Neural cell (in vitro differentiated cells): ENCODE measurements at regions not wholly inside any gene's neighbourhood (a gene's known extent, or its start where the extent isn't known, plus 50 kb on each side); places are given as distances from the start of the nearest gene placed in this dataset.

Experiments used
- H2AFZ ChIP-seq: fragments of 200-600, 300-800 bp; sonication (generic), shearing (Covaris generic); 2 replicates; pipeline ENCODE4 v1.6.0; 2014; ENCODE audit warnings: low read depth, mild to moderate bottlenecking, antibody characterized with exemption, low read length, moderate library complexity
- H3F3A ChIP-seq: fragments of 200-600 bp; shearing (Covaris generic); 2 replicates; pipeline ENCODE4 v1.6.1; 2016; ENCODE audit warnings: mild to moderate bottlenecking, moderate library complexity, mixed read lengths, antibody characterized with exemption, low read length; ENCODE audit not compliant: insufficient read depth, poor library complexity, severe bottlenecking
- H3K27ac ChIP-seq: fragments of 200-600, 300-800 bp; sonication (generic), shearing (Covaris generic); 2 replicates; pipeline ENCODE4 v1.5.1; 2014; ENCODE audit warnings: mild to moderate bottlenecking, low read length, moderate library complexity
- H3K27me3 ChIP-seq: fragments of 300-800, 200-600 bp; sonication (generic), shearing (Covaris generic); 2 replicates; pipeline ENCODE4 v1.6.0; 2014; ENCODE audit warnings: mild to moderate bottlenecking, low read depth, low read length, moderate library complexity; ENCODE audit not compliant: insufficient read depth
- H3K36me3 ChIP-seq: fragments of 300-800, 200-600 bp; sonication (generic), shearing (Covaris generic); 2 replicates; pipeline ENCODE4 v1.5.1; 2014; ENCODE audit warnings: mild to moderate bottlenecking, antibody characterized with exemption, low read length, moderate library complexity; ENCODE audit not compliant: insufficient read depth
- H3K4me2 ChIP-seq: fragments of 300-800, 200-600 bp; sonication (generic), shearing (Covaris generic); 2 replicates; pipeline ENCODE4 v1.6.0; 2014; ENCODE audit warnings: mild to moderate bottlenecking, low read length
- H3K4me3 ChIP-seq: fragments of 300-800, 200-600 bp; sonication (generic), shearing (Covaris generic); 2 replicates; pipeline ENCODE4 v1.5.1; 2014; ENCODE audit warnings: mild to moderate bottlenecking, low read length, moderate library complexity
- H3K79me2 ChIP-seq: fragments of 200-600 bp; shearing (Covaris generic); replicated peaks from 2 replicates; pipeline ENCODE4 v1.6.0; 2014; ENCODE audit warnings: mild to moderate bottlenecking, low read length, moderate library complexity; ENCODE audit not compliant: insufficient read depth
- H3K9ac ChIP-seq: fragments of 300-800, 200-600 bp; sonication (generic), shearing (Covaris generic); 2 replicates; pipeline ENCODE4 v1.6.1; 2016; ENCODE audit warnings: mild to moderate bottlenecking, low read length, mixed read lengths
- H3K9me2 ChIP-seq: fragments of 200-600 bp; shearing (Covaris generic); 2 replicates; pipeline ENCODE4 v1.6.1; 2016; ENCODE audit warnings: mild to moderate bottlenecking, low read length, mixed read lengths; ENCODE audit not compliant: insufficient read depth
- H3K9me3 ChIP-seq: fragments of 200-600, 300-800 bp; sonication (generic), shearing (Covaris generic); 2 replicates; pipeline ENCODE4 v1.6.1; 2016; ENCODE audit warnings: mild to moderate bottlenecking, mixed run types, low read length, moderate library complexity, mixed read lengths
- H4K20me1 ChIP-seq: fragments of 200-600 bp; shearing (Covaris generic); 2 replicates; pipeline ENCODE4 v1.6.1; 2016; ENCODE audit warnings: mild to moderate bottlenecking, mixed run types; ENCODE audit not compliant: insufficient read depth
- EP300 ChIP-seq: fragments of 450-650 bp; conservative IDR thresholded peaks from 2 replicates; pipeline ENCODE4 v1.6.1; 2014; ENCODE audit warnings: antibody characterized with exemption, mild to moderate bottlenecking, moderate library complexity; ENCODE audit not compliant: poor library complexity, severe bottlenecking
- EZH2 ChIP-seq: fragments of 200-600, 300-800 bp; shearing (Covaris generic), sonication (generic); IDR thresholded peaks from 2 replicates; pipeline ENCODE4 v1.6.1; 2014; ENCODE audit warnings: antibody characterized with exemption, low read length, borderline replicate concordance, mild to moderate bottlenecking; ENCODE audit not compliant: insufficient read depth, poor library complexity, severe bottlenecking
- MXI1 ChIP-seq: fragments of 450-650 bp; conservative IDR thresholded peaks from 2 replicates; pipeline ENCODE4 v1.6.1; 2014; ENCODE audit warnings: antibody characterized with exemption, mild to moderate bottlenecking; ENCODE audit not compliant: poor library complexity, severe bottlenecking
- POLR2AphosphoS5 ChIP-seq: IDR thresholded peaks from 2 replicates; pipeline ENCODE4 v1.6.1; 2012
- RAD21 ChIP-seq: fragments of 450-650 bp; conservative IDR thresholded peaks from 2 replicates; pipeline ENCODE4 v1.6.1; 2014; ENCODE audit warnings: antibody characterized with exemption, mild to moderate bottlenecking, moderate library complexity
- SMC3 ChIP-seq: fragments of 450-650 bp; conservative IDR thresholded peaks from 2 replicates; pipeline ENCODE4 v1.6.1; 2014; ENCODE audit warnings: antibody characterized with exemption, mild to moderate bottlenecking, moderate library complexity; ENCODE audit not compliant: poor library complexity
- TAF1 ChIP-seq: IDR thresholded peaks from 2 replicates; pipeline ENCODE4 v1.6.1; 2012; ENCODE audit warnings: low read depth
- TF ChIP-seq, protein P1 (sequence below): fragments of 450-650 bp; IDR thresholded peaks from 2 replicates; pipeline ENCODE4 v1.5.1; 2014; ENCODE audit warnings: antibody characterized with exemption, mild to moderate bottlenecking, moderate library complexity; ENCODE audit not compliant: poor library complexity, severe bottlenecking
- TF ChIP-seq, protein P2 (sequence below): IDR thresholded peaks from 2 replicates; pipeline ENCODE4 v1.6.1; 2012; ENCODE audit warnings: borderline replicate concordance

DNA sequence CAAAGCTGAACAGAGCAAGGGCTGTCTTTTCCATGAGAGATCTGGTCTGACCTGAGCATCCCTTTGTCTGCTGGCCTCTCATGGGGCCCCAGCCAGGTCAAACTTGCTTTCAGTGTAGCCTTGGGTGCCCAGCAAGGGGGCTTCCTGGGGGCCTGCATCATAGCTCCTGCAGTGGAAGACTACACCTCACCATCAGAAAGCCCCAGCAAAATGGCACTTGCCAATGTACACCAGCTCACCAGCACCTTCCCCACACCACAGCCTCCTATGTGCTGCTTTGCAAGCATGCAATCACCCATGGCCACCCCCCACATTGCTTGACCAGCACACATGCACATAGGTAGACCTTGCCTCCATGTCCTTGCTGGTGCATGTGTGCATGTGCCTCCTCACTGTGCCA, 1478.1 kb downstream of the FSTL5 start (continued):
- TF ChIP-seq, protein P1, sequence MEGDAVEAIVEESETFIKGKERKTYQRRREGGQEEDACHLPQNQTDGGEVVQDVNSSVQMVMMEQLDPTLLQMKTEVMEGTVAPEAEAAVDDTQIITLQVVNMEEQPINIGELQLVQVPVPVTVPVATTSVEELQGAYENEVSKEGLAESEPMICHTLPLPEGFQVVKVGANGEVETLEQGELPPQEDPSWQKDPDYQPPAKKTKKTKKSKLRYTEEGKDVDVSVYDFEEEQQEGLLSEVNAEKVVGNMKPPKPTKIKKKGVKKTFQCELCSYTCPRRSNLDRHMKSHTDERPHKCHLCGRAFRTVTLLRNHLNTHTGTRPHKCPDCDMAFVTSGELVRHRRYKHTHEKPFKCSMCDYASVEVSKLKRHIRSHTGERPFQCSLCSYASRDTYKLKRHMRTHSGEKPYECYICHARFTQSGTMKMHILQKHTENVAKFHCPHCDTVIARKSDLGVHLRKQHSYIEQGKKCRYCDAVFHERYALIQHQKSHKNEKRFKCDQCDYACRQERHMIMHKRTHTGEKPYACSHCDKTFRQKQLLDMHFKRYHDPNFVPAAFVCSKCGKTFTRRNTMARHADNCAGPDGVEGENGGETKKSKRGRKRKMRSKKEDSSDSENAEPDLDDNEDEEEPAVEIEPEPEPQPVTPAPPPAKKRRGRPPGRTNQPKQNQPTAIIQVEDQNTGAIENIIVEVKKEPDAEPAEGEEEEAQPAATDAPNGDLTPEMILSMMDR: no peak
- no peak for TF ChIP-seq EZH2

DNA sequence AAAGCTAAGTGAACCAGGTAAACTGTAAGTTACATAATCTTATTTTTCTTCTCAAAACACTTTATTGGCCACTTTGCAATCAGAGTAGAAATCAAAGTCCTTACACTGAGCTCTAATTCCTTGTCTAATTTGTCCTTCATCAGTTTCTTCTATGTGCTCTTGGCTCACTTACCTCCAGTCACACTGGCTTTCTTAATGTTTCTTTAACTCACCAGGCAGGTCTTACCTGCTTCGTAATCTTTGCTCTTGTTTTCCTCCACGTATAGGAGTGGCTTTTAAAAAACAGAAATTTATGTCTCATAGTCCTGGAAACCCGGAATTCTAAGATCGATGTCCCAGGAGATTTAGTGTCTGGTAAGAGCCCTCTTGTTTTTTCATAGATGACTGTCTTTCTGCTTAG, 1462.1 kb downstream of the FSTL5 start:
- H3K4me3 ChIP-seq: no peak overlapping the region
- H2AFZ ChIP-seq: no peak overlapping the region
- no peaks in the 10 kb centered on the region for H3K79me2 ChIP-seq
- no peaks in the 10 kb centered on the region for H3K36me3 ChIP-seq
- no peaks in the 10 kb centered on the region for H3F3A ChIP-seq
- H3K27ac ChIP-seq: no peak overlapping the region
- TF ChIP-seq, protein P1: no peak
- TF ChIP-seq TAF1 (no peak), RAD21 (no peak), EZH2 (no peak), MXI1 (no peak), EP300 (no peak), SMC3 (no peak), POLR2AphosphoS5 (no peak)
- TF ChIP-seq, protein P2, sequence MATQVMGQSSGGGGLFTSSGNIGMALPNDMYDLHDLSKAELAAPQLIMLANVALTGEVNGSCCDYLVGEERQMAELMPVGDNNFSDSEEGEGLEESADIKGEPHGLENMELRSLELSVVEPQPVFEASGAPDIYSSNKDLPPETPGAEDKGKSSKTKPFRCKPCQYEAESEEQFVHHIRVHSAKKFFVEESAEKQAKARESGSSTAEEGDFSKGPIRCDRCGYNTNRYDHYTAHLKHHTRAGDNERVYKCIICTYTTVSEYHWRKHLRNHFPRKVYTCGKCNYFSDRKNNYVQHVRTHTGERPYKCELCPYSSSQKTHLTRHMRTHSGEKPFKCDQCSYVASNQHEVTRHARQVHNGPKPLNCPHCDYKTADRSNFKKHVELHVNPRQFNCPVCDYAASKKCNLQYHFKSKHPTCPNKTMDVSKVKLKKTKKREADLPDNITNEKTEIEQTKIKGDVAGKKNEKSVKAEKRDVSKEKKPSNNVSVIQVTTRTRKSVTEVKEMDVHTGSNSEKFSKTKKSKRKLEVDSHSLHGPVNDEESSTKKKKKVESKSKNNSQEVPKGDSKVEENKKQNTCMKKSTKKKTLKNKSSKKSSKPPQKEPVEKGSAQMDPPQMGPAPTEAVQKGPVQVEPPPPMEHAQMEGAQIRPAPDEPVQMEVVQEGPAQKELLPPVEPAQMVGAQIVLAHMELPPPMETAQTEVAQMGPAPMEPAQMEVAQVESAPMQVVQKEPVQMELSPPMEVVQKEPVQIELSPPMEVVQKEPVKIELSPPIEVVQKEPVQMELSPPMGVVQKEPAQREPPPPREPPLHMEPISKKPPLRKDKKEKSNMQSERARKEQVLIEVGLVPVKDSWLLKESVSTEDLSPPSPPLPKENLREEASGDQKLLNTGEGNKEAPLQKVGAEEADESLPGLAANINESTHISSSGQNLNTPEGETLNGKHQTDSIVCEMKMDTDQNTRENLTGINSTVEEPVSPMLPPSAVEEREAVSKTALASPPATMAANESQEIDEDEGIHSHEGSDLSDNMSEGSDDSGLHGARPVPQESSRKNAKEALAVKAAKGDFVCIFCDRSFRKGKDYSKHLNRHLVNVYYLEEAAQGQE: no peak
- no peaks in the 10 kb centered on the region for H4K20me1 ChIP-seq
- H3K27me3 ChIP-seq: no peaks in the 10 kb centered on the region
- H3K9me3 ChIP-seq: no peaks in the 10 kb centered on the region
- no peak overlapping the region for H3K9ac ChIP-seq
- no peaks in the 10 kb centered on the region for H3K9me2 ChIP-seq
- no peak overlapping the region for H3K4me2 ChIP-seq

DNA sequence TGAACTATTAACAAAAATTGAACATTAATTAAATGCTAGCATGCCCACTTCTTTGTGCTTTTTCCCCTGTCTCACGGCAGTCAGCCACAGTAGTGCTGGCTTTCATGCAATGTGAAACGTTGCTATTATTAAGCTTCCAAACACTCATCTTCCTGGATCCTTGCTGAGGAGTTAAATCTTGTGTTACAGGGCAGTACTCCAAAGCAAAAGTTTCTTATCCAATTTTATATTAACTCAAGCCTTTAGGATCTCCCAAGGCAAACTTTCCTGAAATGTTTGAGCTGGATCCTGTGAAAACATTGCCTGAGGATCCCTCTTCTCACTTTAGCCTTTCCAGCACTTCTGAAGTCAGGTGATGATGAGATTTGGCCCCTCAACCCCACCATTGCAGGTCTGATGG, 1454.8 kb downstream of the FSTL5 start:
- H3K36me3 ChIP-seq: no peaks in the 10 kb centered on the region
- H3K79me2 ChIP-seq: no peaks in the 10 kb centered on the region
- no peak overlapping the region for H3K9ac ChIP-seq
- H3F3A ChIP-seq: no peaks in the 10 kb centered on the region
- no peaks in the 10 kb centered on the region for H3K9me3 ChIP-seq
- H3K9me2 ChIP-seq: no peaks in the 10 kb centered on the region
- H3K4me3 ChIP-seq: no peak overlapping the region
- no peaks in the 10 kb centered on the region for H4K20me1 ChIP-seq
- TF ChIP-seq EZH2: no peak
- TF ChIP-seq, protein P2: no peak
- TF ChIP-seq TAF1: no peak
- TF ChIP-seq, protein P1: no peak
- no peak for TF ChIP-seq EP300
- no peak for TF ChIP-seq RAD21
- TF ChIP-seq MXI1: no peak
- no peaks in the 10 kb centered on the region for H3K27me3 ChIP-seq
- no peak overlapping the region for H2AFZ ChIP-seq
- no peak overlapping the region for H3K27ac ChIP-seq
- H3K4me2 ChIP-seq: no peak overlapping the region
